Iris pigment epithelial cell (primary cell): ENCODE measurements at regions not wholly inside any gene's neighbourhood (a gene's known extent, or its start where the extent isn't known, plus 50 kb on each side); places are given as distances from the start of the nearest gene placed in this dataset.
A peak's percentile ranks its signal among the peaks of the same experiment; 100 is the strongest.

Experiments
- DNase-seq: peaks from one replicate; pipeline ENCODE4 v3.0.0-alpha.2; 2011; ENCODE audit warnings: low read depth

GRCh38 chr12:116382686-116383530 is 105.4 kb upstream of the MED13L start:
- DNase-seq: peak; percentile 89

GRCh38 chr12:116384175-116384574 is 106.7 kb upstream of the MED13L start:
- DNase-seq: no peak

DNA sequence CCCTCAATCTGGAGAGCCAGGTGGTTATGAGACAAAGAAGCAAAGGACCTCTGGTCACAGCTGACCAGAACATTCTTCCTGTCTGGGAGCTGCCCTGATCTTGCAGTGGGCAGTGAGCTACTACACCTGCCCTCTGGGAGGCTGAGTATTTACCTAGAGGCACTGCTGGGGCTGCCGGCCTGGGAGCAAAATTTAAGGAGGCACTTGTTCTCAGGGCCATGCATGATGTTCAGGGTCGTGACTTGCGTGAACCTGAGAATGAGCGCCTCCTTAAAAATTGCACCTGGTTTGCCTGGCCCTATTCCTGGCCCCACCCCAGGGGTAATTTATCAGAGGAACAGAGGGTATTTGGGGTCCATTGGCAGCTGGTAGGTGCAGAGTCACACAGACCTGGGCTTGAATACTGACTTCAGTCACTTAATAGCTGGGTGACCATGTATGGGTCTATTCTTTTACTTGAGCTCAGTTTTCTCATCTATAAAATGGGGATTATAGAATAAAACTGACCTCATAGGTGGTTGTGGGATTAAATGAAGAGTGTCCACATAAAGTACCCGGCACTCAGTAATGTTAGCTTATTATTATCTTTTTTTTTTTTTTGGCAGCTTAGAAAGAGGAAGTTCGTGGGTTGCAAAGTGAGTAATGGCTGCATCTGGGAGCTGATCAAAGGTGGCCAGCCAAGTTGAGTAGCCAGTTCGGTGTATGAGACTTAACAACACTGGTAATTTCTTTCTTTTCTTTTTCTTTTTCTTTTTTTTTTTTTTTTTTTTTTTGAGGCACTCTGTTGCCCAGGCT is 107.4 kb upstream of the MED13L start:
- DNase-seq: peak; percentile 72

DNA sequence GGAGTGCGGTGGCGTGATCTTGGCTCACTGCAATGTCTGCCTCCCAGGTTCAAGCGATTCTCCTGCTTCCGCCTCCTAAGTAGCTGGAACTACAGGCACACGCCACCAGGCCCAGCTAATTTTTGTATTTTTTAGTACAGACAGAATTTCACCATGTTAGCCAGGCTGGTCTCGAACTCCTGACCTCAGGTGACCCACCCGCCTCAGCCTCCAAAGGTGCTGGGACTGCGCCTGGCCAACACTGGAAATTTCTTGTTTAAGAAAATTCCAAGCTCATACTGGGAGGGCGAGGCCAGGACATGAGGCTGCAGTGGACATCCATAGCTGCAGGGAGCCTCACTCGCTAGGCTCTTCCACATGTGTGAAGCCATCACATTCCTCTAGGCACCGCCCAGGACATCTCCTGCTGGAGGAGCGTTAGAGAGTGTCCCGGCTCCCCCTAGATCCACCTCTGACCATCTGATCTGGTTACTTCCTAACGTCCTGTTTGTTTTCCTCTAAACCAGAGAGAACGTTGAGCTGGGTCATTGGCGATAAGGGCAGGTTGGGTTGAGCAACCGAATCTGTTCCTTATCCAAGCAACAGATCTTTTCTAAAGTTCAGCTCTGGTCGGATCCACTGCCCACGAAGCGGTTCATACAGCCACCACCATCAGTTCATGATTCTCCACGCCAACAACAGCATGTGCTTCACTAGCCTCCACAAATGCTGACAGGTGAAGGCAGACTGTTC is 108.2 kb upstream of the MED13L start:
- DNase-seq: peak; percentile 40

DNA sequence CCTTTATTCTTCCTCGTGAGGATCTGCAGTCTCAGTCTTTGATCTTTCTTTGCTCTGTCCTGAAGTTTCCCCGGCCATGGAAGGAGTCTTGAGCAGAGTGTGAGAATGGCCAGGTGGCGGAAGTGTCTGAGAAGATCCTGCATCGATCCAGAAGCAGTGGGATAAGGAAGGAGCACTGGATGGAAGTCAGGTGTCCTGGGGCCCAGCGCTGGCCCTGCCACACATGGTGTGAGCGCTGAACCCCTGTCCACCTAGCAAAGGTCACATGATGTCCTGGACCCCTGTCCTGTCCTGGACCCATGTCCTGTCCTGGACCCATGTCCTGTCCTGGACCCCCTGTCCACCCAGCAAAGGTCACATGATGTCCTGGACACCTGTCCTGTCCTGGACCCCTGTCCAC is 111.8 kb upstream of the MED13L start:
- DNase-seq: no peak

DNA sequence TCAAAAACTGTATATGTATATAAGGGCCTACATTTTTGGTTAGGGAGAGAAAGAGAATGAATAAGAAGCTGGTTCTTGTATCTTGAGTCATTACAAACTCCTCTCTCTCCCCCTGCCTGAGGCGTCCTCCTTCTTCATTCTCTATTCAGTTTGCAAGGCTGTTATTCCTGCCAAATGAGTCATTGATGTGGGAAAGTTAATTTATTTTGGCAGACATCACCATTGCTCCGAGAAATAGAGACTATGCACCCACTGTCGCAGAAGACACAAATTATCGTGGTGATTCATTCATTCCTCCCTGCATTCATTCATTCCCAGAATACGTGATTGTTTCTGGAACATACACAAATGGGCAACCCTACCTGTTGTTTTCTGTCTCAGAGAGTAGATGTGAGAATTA is 112.5 kb upstream of the MED13L start:
- peak; percentile 97 for DNase-seq

DNA sequence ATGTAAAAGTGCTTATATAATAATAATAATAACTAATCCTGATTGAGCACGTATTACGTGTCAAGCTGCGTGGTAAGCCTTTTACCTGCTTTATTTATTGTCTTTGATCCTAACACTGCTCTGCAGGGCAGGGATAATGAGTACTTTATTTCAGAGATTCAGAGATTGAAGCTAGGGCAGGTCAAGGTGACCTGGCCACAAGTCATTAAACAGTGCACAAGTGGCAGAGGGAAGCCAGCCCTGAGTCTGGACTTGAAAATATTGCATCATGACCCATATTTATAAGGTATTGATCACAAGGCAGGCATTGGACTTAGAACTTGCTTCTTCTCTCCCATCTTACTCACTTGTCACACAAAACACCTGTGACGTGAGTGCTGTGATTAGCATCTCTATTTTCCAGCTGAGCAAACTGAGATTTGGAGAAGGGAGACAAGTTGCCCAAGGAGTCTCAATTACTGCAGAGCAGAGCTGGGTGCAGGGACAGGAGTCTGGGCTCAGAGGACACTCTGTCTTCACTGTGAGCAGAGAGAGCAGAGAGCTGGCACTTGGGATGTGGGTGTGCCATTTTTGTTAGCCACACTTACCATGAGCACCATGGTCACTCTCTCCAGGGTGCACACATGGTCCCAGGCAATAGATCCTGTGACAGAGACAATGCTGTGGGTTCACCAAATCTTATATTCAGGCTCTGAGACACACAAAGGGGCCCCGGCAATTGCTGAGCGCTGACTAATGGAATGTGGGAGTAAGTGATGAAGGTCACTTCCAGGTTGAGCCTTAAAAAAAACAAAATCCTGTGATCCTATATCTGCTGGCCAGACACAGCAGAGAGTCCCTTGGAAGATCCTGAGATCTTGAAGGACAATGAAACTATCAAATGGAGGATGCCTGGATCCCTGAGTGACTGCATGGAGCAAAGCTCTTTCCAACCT is 113.2 kb upstream of the MED13L start:
- DNase-seq: peak; percentile 35

DNA sequence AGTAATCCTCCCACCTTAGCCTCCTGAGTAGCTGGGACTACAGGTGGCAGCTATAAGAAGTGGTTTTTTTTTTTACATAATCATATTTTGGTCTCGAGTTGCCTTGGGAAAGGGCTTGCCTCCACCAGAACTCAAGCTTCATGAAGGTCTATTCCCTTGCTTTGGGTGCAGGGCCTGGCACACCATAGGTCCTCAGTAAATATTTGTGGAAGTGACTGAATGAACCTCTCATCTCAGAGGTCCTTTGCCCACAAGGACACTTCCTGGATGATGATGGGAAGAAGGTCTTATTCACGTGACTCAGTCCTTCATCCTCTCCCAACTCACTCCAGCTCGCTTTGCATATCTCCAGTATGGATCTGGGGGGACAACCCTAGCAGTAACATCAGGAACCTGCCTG is 114.0 kb upstream of the MED13L start:
- DNase-seq: no peak

DNA sequence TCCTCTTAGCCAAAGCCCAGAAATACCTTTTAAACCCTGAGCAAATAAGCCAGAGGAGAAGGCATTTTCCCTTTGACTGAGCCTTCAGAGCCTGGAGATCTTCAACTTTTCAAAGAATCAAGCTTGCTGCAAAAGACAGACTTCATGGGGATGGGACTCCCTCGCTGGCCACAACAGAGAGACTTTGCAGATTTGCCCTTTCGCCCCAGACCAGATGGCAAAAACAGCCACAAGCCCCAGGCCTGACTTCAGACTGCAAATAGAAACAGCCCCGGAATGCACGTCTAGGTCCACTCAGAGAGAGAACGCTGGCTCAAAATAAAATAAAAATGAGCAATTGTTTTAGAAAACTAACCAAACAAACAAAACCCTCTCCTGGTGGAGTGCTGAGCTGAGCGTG is 114.6 kb upstream of the MED13L start:
- peak; percentile 58 for DNase-seq

- DNase-seq: no peak
Measured at GRCh38 chr12:116393255-116393654, 115.8 kb upstream of the MED13L start.

GRCh38 chr12:116393859-116394650 is 116.6 kb upstream of the MED13L start:
- DNase-seq: no peak

GRCh38 chr12:116395396-116395795 is 117.9 kb upstream of the MED13L start:
- no peak for DNase-seq

GRCh38 chr12:116397148-116397547 is 119.7 kb upstream of the MED13L start:
- peak; percentile 86 for DNase-seq

GRCh38 chr12:116398193-116398592 is 120.7 kb upstream of the MED13L start:
- no peak for DNase-seq

DNA sequence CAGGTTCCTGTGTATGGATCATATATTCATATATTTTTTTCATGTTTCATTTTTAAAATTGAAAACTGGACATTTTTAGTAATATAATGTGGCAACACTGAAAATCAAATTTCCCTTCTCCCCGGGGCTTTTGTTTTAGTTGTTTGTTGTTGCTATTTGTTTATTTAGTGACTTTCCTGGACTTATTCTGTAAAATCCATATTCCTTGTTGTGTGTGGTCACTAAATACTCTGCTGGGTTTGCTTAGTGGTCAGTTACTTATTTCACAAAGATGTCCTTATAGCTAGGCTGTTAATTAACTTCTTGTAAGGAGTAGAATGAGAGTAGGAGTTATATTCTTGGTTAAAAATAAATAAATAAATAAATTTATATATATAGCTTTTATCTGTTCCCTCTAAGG is 121.6 kb upstream of the MED13L start:
- DNase-seq: no peak

- no peak for DNase-seq
Measured at GRCh38 chr12:116400636-116401372, 123.3 kb upstream of the MED13L start.

DNA sequence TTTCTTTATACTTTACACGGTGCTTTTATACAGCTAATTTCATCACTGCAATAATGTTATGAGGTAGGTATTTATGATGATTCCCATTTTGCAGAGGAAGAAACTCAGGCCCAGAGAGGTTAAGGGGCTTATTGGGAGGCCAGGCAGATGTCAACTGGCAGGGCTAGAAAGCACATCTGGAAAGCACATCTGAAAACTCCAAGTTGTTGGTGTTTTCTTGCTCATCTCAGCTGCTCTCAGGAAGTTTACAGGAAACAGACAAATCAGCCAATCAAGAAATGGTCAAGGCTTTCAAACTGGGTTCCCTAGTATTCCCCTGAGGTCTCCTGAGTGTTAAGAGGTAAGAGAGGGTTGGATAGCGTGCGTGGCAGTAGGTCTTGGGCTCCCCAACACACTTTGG is 124.1 kb upstream of the MED13L start:
- no peak for DNase-seq

DNA sequence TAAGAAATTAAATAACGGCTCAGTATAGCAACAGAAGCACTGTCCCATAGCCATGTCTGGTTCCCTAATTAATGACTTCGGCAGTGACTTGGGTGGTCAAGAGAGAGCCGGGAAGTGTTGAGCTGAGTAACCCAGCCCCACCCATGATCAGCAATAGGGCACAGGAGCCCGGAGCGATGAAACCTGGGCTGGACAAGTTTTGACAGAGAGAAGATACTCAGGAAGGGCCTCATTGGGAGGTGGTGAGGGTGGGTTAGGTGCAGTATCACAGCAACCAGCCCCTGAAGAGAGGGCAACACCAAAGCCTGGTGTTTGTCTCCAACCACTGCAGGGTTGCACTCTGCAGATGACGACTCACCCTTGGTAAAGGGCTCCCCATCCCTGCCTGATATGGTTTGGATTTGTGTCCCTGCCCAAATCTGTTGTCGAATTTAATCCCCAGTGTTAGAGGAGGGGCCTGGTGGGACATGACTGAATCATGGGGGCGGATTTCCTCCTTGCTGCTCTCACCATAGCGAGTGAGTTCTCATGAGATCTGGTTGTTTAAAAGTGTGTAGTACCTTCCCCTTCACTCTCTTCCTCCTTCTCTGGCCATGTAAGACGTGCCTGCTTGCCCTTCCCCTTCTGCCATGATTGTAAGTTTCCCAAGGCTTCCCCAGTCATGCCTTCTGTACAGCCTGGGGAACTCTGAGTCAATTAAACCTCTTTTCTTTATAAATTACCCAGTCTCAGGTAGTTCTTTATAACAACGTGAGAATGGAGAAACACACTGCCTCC is 124.9 kb upstream of the MED13L start:
- no peak for DNase-seq

DNA sequence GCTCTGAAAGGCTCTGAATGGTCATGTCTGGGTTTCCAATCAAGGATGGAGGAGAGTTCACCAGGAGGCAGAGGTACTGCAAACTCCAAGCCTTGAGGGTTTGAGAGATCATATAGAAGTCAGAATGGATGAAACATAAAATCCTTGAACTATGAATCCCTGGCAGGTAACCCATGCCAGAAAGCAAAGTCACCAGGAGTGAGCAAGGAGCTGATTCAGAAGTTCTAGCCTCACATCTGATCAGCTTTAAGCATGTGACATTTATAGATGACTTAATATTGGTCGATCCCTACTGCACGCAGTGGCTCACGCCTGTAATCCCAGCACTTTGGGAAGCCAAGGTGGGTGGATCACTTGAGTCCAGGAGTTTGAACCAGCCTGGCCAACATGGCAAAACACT is 126.1 kb upstream of the MED13L start:
- DNase-seq: no peak
